ENCODE measurements at regions not wholly inside any gene's neighbourhood (a gene's known extent, or its start where the extent isn't known, plus 50 kb on each side); places are given as distances from the start of the nearest gene placed in this dataset.

DNA sequence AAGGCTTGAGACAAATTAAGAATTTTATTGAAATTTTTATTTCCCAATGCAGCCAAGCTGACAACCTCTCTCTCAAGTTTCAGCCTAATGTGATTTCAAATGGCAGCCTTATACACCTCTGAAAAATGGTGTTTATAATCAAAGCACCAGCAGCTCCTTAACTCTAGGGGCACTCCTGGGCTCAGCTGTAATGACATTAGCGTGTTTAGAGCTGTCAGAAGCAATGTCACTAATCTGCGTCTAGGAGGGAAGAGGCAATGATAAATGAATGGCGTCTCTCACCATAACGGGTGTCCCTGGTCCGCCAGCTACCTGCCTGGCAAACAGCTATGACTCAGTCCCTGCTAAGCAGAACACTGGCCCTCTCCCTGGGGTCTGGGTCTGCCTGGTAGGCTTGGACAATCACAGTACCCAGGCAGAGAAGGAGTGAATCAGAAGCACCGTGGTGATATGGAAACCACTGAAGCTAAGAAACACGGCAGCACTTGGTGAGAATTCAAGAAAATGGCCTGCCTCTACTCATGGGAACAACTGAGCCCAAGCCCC is 131.8 kb upstream of the VSTM2B start:
- 54 to 55% methylated on average over 6 to 7 of the region's 7 CpGs for WGBS, 2 donors
- intact Hi-C loops (cut with DNase I): no loop called here
- Histone ChIP-seq H3K4me3 (replicated peaks in 1 of 3) (no peak overlapping the region), H3K4me1 (no peaks in the 10 kb centered on the region), H3K36me3 (no peaks in the 10 kb centered on the region), H3K9me3 (no peaks in the 10 kb centered on the region), H3K27ac (no peak overlapping the region), H3K27me3 (no peaks in the 10 kb centered on the region)
- DNase-seq: no peak
- TF ChIP-seq CTCF (IDR thresholded peaks at IDR 0.05) (no peak), POLR2A (IDR thresholded peaks at IDR 0.05) (no peak)

- intact Hi-C loops (cut with DNase I): no loop called here
- 52 to 56% methylated on average over 11 to 13 of the region's 13 CpGs for WGBS, 2 donors
- no peak for TF ChIP-seq POLR2A (IDR thresholded peaks at IDR 0.05)
- TF ChIP-seq CTCF (IDR thresholded peaks at IDR 0.05): no peak
These were observed 130.6 kb upstream of the VSTM2B start for GRCh38 chr19:29395111-29395733.

GRCh38 chr19:29395734-29396414 is 129.9 kb upstream of the VSTM2B start:
- Histone ChIP-seq H3K36me3 (no peaks in the 10 kb centered on the region), H3K27me3 (no peaks in the 10 kb centered on the region), H3K9me3 (no peaks in the 10 kb centered on the region), H3K4me1 (no peaks in the 10 kb centered on the region), H3K4me3 (replicated peaks in 1 of 3) (no peak overlapping the region), H3K27ac (no peak overlapping the region)
- intact Hi-C loops (cut with DNase I): no loop called here
- TF ChIP-seq CTCF (IDR thresholded peaks at IDR 0.05): no peak
- TF ChIP-seq POLR2A (IDR thresholded peaks at IDR 0.05): no peak
- WGBS, 2 donors: 83 to 94% methylated on average over 4 of the region's 4 CpGs
- no peak for DNase-seq

More at GRCh38 chr19:29395111-29395733, 130.6 kb upstream of the VSTM2B start:
- no peaks in the 10 kb centered on the region for H3K9me3 ChIP-seq
- DNase-seq: no peak
- no peak overlapping the region for H3K27ac ChIP-seq
- no peak overlapping the region for H3K4me3 ChIP-seq (replicated peaks in 1 of 3)
- H3K4me1 ChIP-seq: no peaks in the 10 kb centered on the region
- H3K36me3 ChIP-seq: no peaks in the 10 kb centered on the region
- H3K27me3 ChIP-seq: no peaks in the 10 kb centered on the region

DNA sequence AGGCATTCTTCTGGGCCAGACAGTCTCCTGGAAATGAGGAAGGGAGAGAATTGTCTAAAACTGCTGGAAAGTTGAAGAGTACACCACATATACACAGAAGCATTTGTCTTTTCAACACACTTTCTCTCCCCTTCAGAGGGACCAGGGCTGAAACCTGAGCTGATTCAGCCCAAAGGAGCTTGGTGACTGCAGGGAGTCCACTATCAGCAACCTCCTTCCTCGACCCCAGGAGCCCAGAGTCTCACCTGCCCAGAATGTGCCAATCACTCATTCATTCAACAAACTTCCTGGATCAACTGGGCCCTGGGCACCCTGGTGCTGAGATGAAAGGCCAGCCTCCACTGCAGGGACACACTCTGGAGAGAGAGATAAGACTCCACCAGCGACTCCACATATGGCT is 128.9 kb upstream of the VSTM2B start:
- Histone ChIP-seq H3K36me3 (no peaks in the 10 kb centered on the region), H3K4me1 (no peaks in the 10 kb centered on the region), H3K4me3 (replicated peaks in 1 of 3) (no peak overlapping the region), H3K27ac (no peak overlapping the region), H3K9me3 (no peaks in the 10 kb centered on the region), H3K27me3 (no peaks in the 10 kb centered on the region)
- intact Hi-C loops (cut with DNase I): no loop called here
- 21 to 25% methylated on average over 2 of the region's 2 CpGs for WGBS, 2 donors
- TF ChIP-seq CTCF (IDR thresholded peaks at IDR 0.05) (no peak), POLR2A (IDR thresholded peaks at IDR 0.05) (no peak)
- DNase-seq: no peak

GRCh38 chr19:29397748-29398147 is 128.0 kb upstream of the VSTM2B start:
- TF ChIP-seq CTCF (IDR thresholded peaks at IDR 0.05) (no peak), POLR2A (IDR thresholded peaks at IDR 0.05) (no peak)
- no peaks in the 10 kb centered on the region for H3K36me3 ChIP-seq
- DNase-seq: no peak
- no peak overlapping the region for H3K27ac ChIP-seq
- intact Hi-C loops (cut with DNase I): no loop called here
- no peaks in the 10 kb centered on the region for H3K4me1 ChIP-seq
- H3K9me3 ChIP-seq: no peaks in the 10 kb centered on the region
- H3K4me3 ChIP-seq (replicated peaks in 1 of 3): no peak overlapping the region
- WGBS, 2 donors: 60% methylated on average over 4 to 6 of the region's 7 CpGs
- no peaks in the 10 kb centered on the region for H3K27me3 ChIP-seq
